PC-3 (cell line): ENCODE measurements at regions not wholly inside any gene's neighbourhood (a gene's known extent, or its start where the extent isn't known, plus 50 kb on each side); places are given as distances from the start of the nearest gene placed in this dataset.
"Not testable (repeated sequence)": the region's sequence is repeated elsewhere in the genome, so short reads cannot be mapped to it uniquely, and the experiment has no call there.

Experiments
- ATAC-seq: fragments of 200-7000 bp; cut with Tn5 transposase; 2 replicates; pipeline ENCODE4 v1.9.1; 2020; ENCODE audit warnings: mild to moderate bottlenecking, moderate library complexity
- BruUV-seq: library from RNA; stranded (reverse); fragments of 400-500 nt; replicated peaks from 2 replicates; lab custom pipeline; 2021; lab: Mats Ljungman, UMichigan
- CTCF ChIA-PET: fragments of 300-600 bp; sonication (Branson Sonifier 250); formaldehyde crosslinking; loops from one replicate; lab custom pipeline; 2022; ENCODE audit warnings: antibody characterized with exemption; lab: Charles Lee
- POLR2A ChIA-PET: fragments of 300-600 bp; sonication (Branson Sonifier 250); formaldehyde crosslinking; loops from one replicate; lab custom pipeline; 2022; ENCODE audit warnings: antibody characterized with exemption; ENCODE audit not compliant: unreplicated experiment; lab: Charles Lee
- DNase-seq: peaks from one replicate; pipeline ENCODE4 v3.0.0-alpha.2; 2015
- H2AFZ ChIP-seq: fragments of 300-600 bp; sonication (generic); 2 replicates; pipeline ENCODE4 v1.6.0; 2016; ENCODE audit warnings: antibody characterized with exemption, low read length
- H3F3A ChIP-seq: fragments of 300-600 bp; sonication (generic); one replicate; pipeline ENCODE4 v1.6.0; 2017; ENCODE audit warnings: antibody characterized with exemption, low read length, control low read depth, mild to moderate bottlenecking; ENCODE audit not compliant: unreplicated experiment
- H3K27ac ChIP-seq: fragments of 300-600 bp; sonication (generic); 2 replicates; pipeline ENCODE4 v1.5.1; 2016; ENCODE audit warnings: mild to moderate bottlenecking, low read length
- H3K27me3 ChIP-seq: fragments of 300-600 bp; sonication (generic); 2 replicates; pipeline ENCODE4 v1.6.1; 2016; ENCODE audit warnings: low read length, mixed read lengths
- H3K36me3 ChIP-seq: fragments of 300-600 bp; sonication (generic); 2 replicates; pipeline ENCODE4 v1.6.1; 2016; ENCODE audit warnings: low read depth, mixed run types, low read length, mixed read lengths
- H3K4me1 ChIP-seq: fragments of 300-600 bp; sonication (generic); 2 replicates; pipeline ENCODE4 v1.5.1; 2016; ENCODE audit warnings: low read length; ENCODE audit not compliant: insufficient read depth
- H3K4me2 ChIP-seq: fragments of 300-600 bp; sonication (generic); 2 replicates; pipeline ENCODE4 v1.6.0; 2016; ENCODE audit warnings: low read length
- H3K4me3 ChIP-seq: fragments of 300-600 bp; sonication (generic); 2 replicates; pipeline ENCODE4 v1.5.1; 2016; ENCODE audit warnings: mild to moderate bottlenecking, low read length, mixed read lengths
- H3K79me2 ChIP-seq: fragments of 300-600 bp; sonication (generic); 2 replicates; pipeline ENCODE4 v1.6.1; 2017; ENCODE audit warnings: low read length, mixed read lengths
- H3K9ac ChIP-seq: fragments of 300-600 bp; sonication (generic); 2 replicates; pipeline ENCODE4 v1.6.0; 2016; ENCODE audit warnings: mild to moderate bottlenecking, low read length
- H3K9me2 ChIP-seq: fragments of 300-600 bp; sonication (generic); replicated peaks from 2 replicates; pipeline ENCODE4 v1.6.1; 2016; ENCODE audit warnings: mixed run types, low read length, mixed read lengths
- H3K9me3 ChIP-seq: fragments of 300-600 bp; sonication (generic); 2 replicates; pipeline ENCODE4 v1.6.1; 2016; ENCODE audit warnings: low read length, mixed read lengths
- H4K20me1 ChIP-seq: fragments of 300-600 bp; sonication (generic); 2 replicates; pipeline ENCODE4 v1.6.1; 2016; ENCODE audit warnings: low read length, mixed read lengths
- CTCF ChIP-seq: fragments of 300-600 bp; sonication (generic); conservative IDR thresholded peaks from 2 replicates; pipeline ENCODE4 v1.5.1; 2017; ENCODE audit warnings: antibody characterized with exemption, low read depth, mild to moderate bottlenecking, low read length
- EZH2 ChIP-seq: fragments of 300-600 bp; sonication (generic); IDR thresholded peaks from one replicate; pipeline ENCODE4 v1.6.1; 2017; ENCODE audit warnings: antibody characterized with exemption, mild to moderate bottlenecking, low read length; ENCODE audit not compliant: unreplicated experiment
- EZH2phosphoT487 ChIP-seq: fragments of 300-600 bp; sonication (generic); IDR thresholded peaks from 2 replicates; pipeline ENCODE4 v1.6.1; 2018; ENCODE audit warnings: mild to moderate bottlenecking, antibody characterized with exemption, low read length, borderline replicate concordance
- intact Hi-C: fragments of 100-400 bp; cut with micrococcal nuclease; formaldehyde crosslinking; loops from 2 replicates; pipeline ENCODE4 v1.9.0; 2023

GRCh38 chr14:89468566-89468965 lies 51.5 kb upstream of the FOXN3 start:
- Histone ChIP-seq H3K27me3 (no peaks in the 10 kb centered on the region), H3K4me2 (no peak overlapping the region), H3K79me2 (no peaks in the 10 kb centered on the region), H3K36me3 (no peaks in the 10 kb centered on the region), H4K20me1 (no peaks in the 10 kb centered on the region), H3K9me3 (no peaks in the 10 kb centered on the region), H3F3A (no peaks in the 10 kb centered on the region), H2AFZ (no peak overlapping the region), H3K9ac (no peak overlapping the region), H3K9me2 (no peaks in the 10 kb centered on the region), H3K4me1 (peaks cover 4% of the 10 kb centered on the region), H3K4me3 (no peak overlapping the region), H3K27ac (no peak overlapping the region)
- TF ChIP-seq EZH2phosphoT487 = no peak
- no peak for TF ChIP-seq EZH2
- no peak for TF ChIP-seq CTCF
- no TSS peak for BruUV-seq
- ChIA-PET POLR2A (no interaction called here), CTCF (no interaction called here)
- intact Hi-C loops = no loop called here
- DNase-seq (no peak), ATAC-seq (no peak)

- H3K79me2 ChIP-seq, H3K36me3 ChIP-seq, H3K9ac ChIP-seq, CTCF ChIA-PET, H3K4me2 ChIP-seq, ATAC-seq, H2AFZ ChIP-seq, POLR2A ChIA-PET, H3K9me2 ChIP-seq, H3K4me1 ChIP-seq, H3K9me3 ChIP-seq, BruUV-seq, H3F3A ChIP-seq, H4K20me1 ChIP-seq, H3K27me3 ChIP-seq, H3K4me3 ChIP-seq, H3K27ac ChIP-seq, DNase-seq, intact Hi-C loops: not testable (repeated sequence)
Measured at GRCh38 chr14:89468030-89468429, 51.0 kb upstream of the FOXN3 start.

- no peak for ATAC-seq
- Histone ChIP-seq H3K36me3 (no peaks in the 10 kb centered on the region), H4K20me1 (no peaks in the 10 kb centered on the region), H3K4me3 (no peak overlapping the region), H2AFZ (no peak overlapping the region), H3K4me2 (no peak overlapping the region), H3F3A (no peaks in the 10 kb centered on the region), H3K9me3 (no peaks in the 10 kb centered on the region), H3K9ac (no peak overlapping the region), H3K79me2 (no peaks in the 10 kb centered on the region), H3K9me2 (no peaks in the 10 kb centered on the region), H3K27me3 (no peaks in the 10 kb centered on the region), H3K27ac (no peak overlapping the region), H3K4me1 (no peaks in the 10 kb centered on the region)
- CTCF ChIA-PET = no interaction called here
- POLR2A ChIA-PET = no interaction called here
- intact Hi-C loops = no loop called here
- TF ChIP-seq EZH2phosphoT487 = no peak
- TF ChIP-seq EZH2 = no peak
- no peak for TF ChIP-seq CTCF
- DNase-seq = no peak
- no TSS peak for BruUV-seq
Measured at GRCh38 chr14:89466944-89467343, 49.9 kb upstream of the FOXN3 start.
